ENCODE measurements at regions not wholly inside any gene's neighbourhood (a gene's known extent, or its start where the extent isn't known, plus 50 kb on each side); places are given as distances from the start of the nearest gene placed in this dataset.

- TF ChIP-seq CTCF (IDR thresholded peaks at IDR 0.05) (no peak), EP300 (IDR thresholded peaks at IDR 0.05) (no peak), POLR2AphosphoS5 (IDR thresholded peaks at IDR 0.05) (no peak), POLR2A (IDR thresholded peaks at IDR 0.05) (no peak)
Observed at GRCh38 chr10:3868271-3868664, 83.3 kb upstream of the KLF6 start.

Measured in sigmoid colon (tissue), 4 donors.